ENCODE measurements at regions not wholly inside any gene's neighbourhood (a gene's known extent, or its start where the extent isn't known, plus 50 kb on each side); places are given as distances from the start of the nearest gene placed in this dataset.

DNA sequence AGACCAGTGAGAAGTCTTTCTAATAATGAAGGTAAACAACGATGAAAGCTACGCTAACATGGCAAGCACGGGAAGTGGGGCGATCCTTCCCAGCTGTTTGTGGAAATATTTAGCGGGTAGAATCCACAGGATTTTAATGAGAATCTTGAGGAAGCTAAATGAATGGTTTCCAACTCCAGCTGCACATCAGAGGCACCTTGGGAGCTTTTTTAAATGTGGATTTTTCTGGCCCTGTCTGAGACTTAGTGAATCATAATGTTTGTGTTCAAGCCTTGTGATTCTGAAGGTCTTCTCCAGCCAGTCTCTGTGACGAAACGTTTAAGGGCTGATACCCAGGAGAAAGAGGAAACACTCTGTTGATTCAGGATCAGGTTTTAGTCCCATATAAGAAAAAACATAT is 169.8 kb downstream of the CAPZA3 start:
- no peak for ATAC-seq
- no peak for TF ChIP-seq ZNF70 (CRISPR knock-in tag; IDR thresholded peaks at IDR 0.05)
- TF ChIP-seq, protein P1, sequence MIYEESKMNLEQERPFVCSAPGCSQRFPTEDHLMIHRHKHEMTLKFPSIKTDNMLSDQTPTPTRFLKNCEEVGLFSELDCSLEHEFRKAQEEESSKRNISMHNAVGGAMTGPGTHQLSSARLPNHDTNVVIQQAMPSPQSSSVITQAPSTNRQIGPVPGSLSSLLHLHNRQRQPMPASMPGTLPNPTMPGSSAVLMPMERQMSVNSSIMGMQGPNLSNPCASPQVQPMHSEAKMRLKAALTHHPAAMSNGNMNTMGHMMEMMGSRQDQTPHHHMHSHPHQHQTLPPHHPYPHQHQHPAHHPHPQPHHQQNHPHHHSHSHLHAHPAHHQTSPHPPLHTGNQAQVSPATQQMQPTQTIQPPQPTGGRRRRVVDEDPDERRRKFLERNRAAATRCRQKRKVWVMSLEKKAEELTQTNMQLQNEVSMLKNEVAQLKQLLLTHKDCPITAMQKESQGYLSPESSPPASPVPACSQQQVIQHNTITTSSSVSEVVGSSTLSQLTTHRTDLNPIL (CRISPR knock-in tag; IDR thresholded peaks at IDR 0.05; ENCODE audit: low read depth) = no peak

DNA sequence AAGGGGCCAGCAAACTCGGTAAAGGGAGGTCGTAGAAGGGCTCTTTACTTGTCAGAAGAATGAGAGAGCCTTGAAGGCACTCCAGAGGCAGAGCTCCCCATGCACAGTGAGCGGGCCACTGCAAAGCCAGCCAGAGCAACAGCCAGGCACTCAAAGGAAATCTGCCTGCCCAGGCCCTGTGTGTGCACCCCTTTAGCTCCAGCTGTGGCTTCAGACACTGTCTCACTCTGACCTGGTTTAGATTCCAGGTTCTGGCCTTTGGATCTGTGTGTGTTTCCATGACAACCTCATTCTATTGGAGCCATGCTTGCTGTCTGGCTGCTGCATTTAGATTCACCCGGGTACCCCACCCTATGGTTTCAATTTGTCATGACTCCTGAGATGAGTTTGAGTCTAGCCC is 170.3 kb downstream of the CAPZA3 start:
- no peak for TF ChIP-seq ZNF565 (CRISPR knock-in tag; conservative IDR thresholded peaks at IDR 0.05; ENCODE audit: low read depth)
- TF ChIP-seq SNAI2 (CRISPR knock-in tag; IDR thresholded peaks at IDR 0.05) = no peak
- no peak for TF ChIP-seq CSDC2 (CRISPR knock-in tag; IDR thresholded peaks at IDR 0.05)
- TF ChIP-seq, protein P2, sequence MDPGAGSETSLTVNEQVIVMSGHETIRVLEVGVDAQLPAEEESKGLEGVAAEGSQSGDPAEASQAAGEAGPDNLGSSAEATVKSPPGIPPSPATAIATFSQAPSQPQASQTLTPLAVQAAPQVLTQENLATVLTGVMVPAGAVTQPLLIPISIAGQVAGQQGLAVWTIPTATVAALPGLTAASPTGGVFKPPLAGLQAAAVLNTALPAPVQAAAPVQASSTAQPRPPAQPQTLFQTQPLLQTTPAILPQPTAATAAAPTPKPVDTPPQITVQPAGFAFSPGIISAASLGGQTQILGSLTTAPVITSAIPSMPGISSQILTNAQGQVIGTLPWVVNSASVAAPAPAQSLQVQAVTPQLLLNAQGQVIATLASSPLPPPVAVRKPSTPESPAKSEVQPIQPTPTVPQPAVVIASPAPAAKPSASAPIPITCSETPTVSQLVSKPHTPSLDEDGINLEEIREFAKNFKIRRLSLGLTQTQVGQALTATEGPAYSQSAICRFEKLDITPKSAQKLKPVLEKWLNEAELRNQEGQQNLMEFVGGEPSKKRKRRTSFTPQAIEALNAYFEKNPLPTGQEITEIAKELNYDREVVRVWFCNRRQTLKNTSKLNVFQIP (CRISPR knock-in tag; IDR thresholded peaks at IDR 0.05; ENCODE audit: borderline replicate concordance, low read depth) = no peak
- TF ChIP-seq, protein P3, sequence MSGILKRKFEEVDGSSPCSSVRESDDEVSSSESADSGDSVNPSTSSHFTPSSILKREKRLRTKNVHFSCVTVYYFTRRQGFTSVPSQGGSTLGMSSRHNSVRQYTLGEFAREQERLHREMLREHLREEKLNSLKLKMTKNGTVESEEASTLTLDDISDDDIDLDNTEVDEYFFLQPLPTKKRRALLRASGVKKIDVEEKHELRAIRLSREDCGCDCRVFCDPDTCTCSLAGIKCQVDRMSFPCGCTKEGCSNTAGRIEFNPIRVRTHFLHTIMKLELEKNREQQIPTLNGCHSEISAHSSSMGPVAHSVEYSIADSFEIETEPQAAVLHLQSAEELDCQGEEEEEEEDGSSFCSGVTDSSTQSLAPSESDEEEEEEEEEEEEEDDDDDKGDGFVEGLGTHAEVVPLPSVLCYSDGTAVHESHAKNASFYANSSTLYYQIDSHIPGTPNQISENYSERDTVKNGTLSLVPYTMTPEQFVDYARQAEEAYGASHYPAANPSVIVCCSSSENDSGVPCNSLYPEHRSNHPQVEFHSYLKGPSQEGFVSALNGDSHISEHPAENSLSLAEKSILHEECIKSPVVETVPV (CRISPR knock-in tag; IDR thresholded peaks at IDR 0.05) = no peak
- TF ChIP-seq ZFP30 (CRISPR knock-in tag; IDR thresholded peaks at IDR 0.05) = no peak
- TF ChIP-seq ESRRG (CRISPR knock-in tag; IDR thresholded peaks at IDR 0.05) = no peak
- TF ChIP-seq, protein P4, sequence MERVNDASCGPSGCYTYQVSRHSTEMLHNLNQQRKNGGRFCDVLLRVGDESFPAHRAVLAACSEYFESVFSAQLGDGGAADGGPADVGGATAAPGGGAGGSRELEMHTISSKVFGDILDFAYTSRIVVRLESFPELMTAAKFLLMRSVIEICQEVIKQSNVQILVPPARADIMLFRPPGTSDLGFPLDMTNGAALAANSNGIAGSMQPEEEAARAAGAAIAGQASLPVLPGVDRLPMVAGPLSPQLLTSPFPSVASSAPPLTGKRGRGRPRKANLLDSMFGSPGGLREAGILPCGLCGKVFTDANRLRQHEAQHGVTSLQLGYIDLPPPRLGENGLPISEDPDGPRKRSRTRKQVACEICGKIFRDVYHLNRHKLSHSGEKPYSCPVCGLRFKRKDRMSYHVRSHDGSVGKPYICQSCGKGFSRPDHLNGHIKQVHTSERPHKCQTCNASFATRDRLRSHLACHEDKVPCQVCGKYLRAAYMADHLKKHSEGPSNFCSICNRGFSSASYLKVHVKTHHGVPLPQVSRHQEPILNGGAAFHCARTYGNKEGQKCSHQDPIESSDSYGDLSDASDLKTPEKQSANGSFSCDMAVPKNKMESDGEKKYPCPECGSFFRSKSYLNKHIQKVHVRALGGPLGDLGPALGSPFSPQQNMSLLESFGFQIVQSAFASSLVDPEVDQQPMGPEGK (CRISPR knock-in tag; IDR thresholded peaks at IDR 0.05; ENCODE audit: borderline replicate concordance) = no peak
- ATAC-seq = no peak

DNA sequence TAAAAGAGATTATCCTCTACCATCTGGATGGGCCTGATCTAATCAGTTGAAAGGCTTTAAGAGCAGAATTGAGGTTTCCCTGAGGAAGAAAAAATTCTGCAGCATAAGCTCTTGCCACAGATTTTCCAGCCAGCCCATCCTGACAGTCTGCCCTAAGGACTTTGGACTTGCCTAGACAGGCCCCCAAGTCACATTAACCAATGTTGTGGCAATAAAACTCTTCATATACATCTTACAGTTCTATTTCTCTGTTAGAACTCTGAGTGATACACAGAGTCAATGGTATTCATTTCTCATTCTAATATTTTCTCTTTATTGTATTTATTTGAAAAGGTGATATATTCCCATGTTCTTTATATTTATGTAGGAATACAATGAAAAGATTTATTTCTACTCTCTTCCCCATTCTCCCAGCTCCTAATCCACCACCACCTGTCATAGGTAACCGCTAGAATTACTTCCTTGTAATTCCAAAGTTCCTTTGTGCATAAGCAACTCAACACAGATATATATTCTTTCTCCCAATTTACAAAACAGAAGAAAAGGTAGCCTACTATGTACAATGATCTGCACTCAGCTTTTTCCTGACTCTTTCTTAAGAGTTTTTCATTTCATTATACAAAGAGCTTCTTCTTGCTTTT is 182.1 kb downstream of the CAPZA3 start:
- TF ChIP-seq ZNF565 (CRISPR knock-in tag; conservative IDR thresholded peaks at IDR 0.05; ENCODE audit: low read depth) = no peak
- no peak for TF ChIP-seq BACH2 (CRISPR knock-in tag; IDR thresholded peaks at IDR 0.05; ENCODE audit: borderline replicate concordance)
- TF ChIP-seq ESRRG (CRISPR knock-in tag; IDR thresholded peaks at IDR 0.05) = no peak
- TF ChIP-seq ZFP3 (CRISPR knock-in tag; IDR thresholded peaks at IDR 0.05) = no peak
- TF ChIP-seq GLIS3 (CRISPR knock-in tag; IDR thresholded peaks at IDR 0.05) = no peak
- TF ChIP-seq SNAI2 (CRISPR knock-in tag; IDR thresholded peaks at IDR 0.05) = no peak
- TF ChIP-seq ARNTL (CRISPR knock-in tag; IDR thresholded peaks at IDR 0.05; ENCODE audit: borderline replicate concordance, low read depth) = no peak
- no peak for ATAC-seq

DNA sequence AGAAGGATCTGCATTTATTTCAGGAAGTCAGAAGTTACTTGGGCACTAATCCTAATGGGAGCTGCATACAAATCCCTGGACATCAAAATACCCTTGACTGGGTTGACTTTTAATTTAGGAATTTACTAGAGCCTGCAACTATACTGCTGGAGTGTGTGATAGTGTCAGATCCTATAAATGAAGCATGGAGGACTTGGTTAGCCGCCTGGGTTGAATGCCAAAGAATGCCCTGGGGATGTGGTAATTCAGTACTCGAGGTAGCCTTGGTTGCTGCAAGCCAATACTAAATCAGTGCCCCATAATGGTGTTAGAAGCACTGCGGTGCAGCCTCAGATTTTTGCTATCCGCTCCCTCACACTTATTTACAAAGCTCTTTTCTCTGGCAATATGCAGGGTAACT is 184.9 kb downstream of the CAPZA3 start:
- ATAC-seq = no peak
- no peak for TF ChIP-seq CSDC2 (CRISPR knock-in tag; IDR thresholded peaks at IDR 0.05)
- TF ChIP-seq, protein P3 (CRISPR knock-in tag; IDR thresholded peaks at IDR 0.05) = no peak
- TF ChIP-seq TOX (CRISPR knock-in tag; IDR thresholded peaks at IDR 0.05; ENCODE audit: borderline replicate concordance) = no peak
- TF ChIP-seq, protein P4 (CRISPR knock-in tag; IDR thresholded peaks at IDR 0.05; ENCODE audit: borderline replicate concordance) = no peak
- TF ChIP-seq, protein P1 (CRISPR knock-in tag; IDR thresholded peaks at IDR 0.05; ENCODE audit: low read depth) = no peak
- TF ChIP-seq RARB (CRISPR knock-in tag; IDR thresholded peaks at IDR 0.05) = no peak
- TF ChIP-seq ZC3H10 (CRISPR knock-in tag; IDR thresholded peaks at IDR 0.05) = no peak
- TF ChIP-seq ISL1 (CRISPR knock-in tag; IDR thresholded peaks at IDR 0.05) = no peak
- no peak for TF ChIP-seq ZFP30 (CRISPR knock-in tag; IDR thresholded peaks at IDR 0.05)
- no peak for TF ChIP-seq GLIS3 (CRISPR knock-in tag; IDR thresholded peaks at IDR 0.05)
